ENCODE measurements at regions not wholly inside any gene's neighbourhood (a gene's known extent, or its start where the extent isn't known, plus 50 kb on each side); places are given as distances from the start of the nearest gene placed in this dataset.

- Histone ChIP-seq H3K36me3 (no peaks in the 10 kb centered on the region), H3K4me3 (no peak overlapping the region), H3K27me3 (no peaks in the 10 kb centered on the region), H3K9me3 (no peaks in the 10 kb centered on the region)
- no peak for DNase-seq
Measured at GRCh38 chr18:77705301-77705700, 455.7 kb downstream of the GALR1 start.

GRCh38 chr18:77708826-77709506, 459.3 kb downstream of the GALR1 start:
- H3K4me3 ChIP-seq: no peak overlapping the region
- no peaks in the 10 kb centered on the region for H3K27me3 ChIP-seq
- no peaks in the 10 kb centered on the region for H3K36me3 ChIP-seq
- no peaks in the 10 kb centered on the region for H3K9me3 ChIP-seq
- DNase-seq: no peak

- Histone ChIP-seq H3K4me3 (no peak overlapping the region), H3K36me3 (no peaks in the 10 kb centered on the region), H3K27me3 (no peaks in the 10 kb centered on the region), H3K9me3 (no peaks in the 10 kb centered on the region)
- no peak for DNase-seq
Measured at GRCh38 chr18:77711096-77711495, 461.4 kb downstream of the GALR1 start.

GRCh38 chr18:77714716-77715115, 465.1 kb downstream of the GALR1 start:
- Histone ChIP-seq H3K27me3 (no peaks in the 10 kb centered on the region), H3K9me3 (no peaks in the 10 kb centered on the region), H3K4me3 (no peak overlapping the region), H3K36me3 (no peaks in the 10 kb centered on the region)
- no peak for DNase-seq

- H3K9me3 ChIP-seq: no peaks in the 10 kb centered on the region
- no peaks in the 10 kb centered on the region for H3K27me3 ChIP-seq
- H3K36me3 ChIP-seq: no peaks in the 10 kb centered on the region
- H3K4me3 ChIP-seq: no peak overlapping the region
- DNase-seq: no peak
Measured at GRCh38 chr18:77716282-77716681, 466.6 kb downstream of the GALR1 start.

GRCh38 chr18:77733292-77733903, 483.8 kb downstream of the GALR1 start:
- Histone ChIP-seq H3K36me3 (no peaks in the 10 kb centered on the region), H3K27me3 (no peaks in the 10 kb centered on the region), H3K4me3 (no peak overlapping the region), H3K9me3 (no peaks in the 10 kb centered on the region)
- DNase-seq: no peak

GRCh38 chr18:77736842-77737241, 487.2 kb downstream of the GALR1 start:
- no peaks in the 10 kb centered on the region for H3K36me3 ChIP-seq
- no peaks in the 10 kb centered on the region for H3K27me3 ChIP-seq
- no peak for DNase-seq
- H3K4me3 ChIP-seq: no peak overlapping the region
- H3K9me3 ChIP-seq: no peaks in the 10 kb centered on the region

- no peaks in the 10 kb centered on the region for H3K36me3 ChIP-seq
- no peak for DNase-seq
- no peaks in the 10 kb centered on the region for H3K9me3 ChIP-seq
Measured at GRCh38 chr18:77737405-77737804, 487.8 kb downstream of the GALR1 start.

GRCh38 chr18:77749089-77749488, 499.4 kb downstream of the GALR1 start:
- DNase-seq: no peak
- Histone ChIP-seq H3K36me3 (no peaks in the 10 kb centered on the region), H3K9me3 (no peaks in the 10 kb centered on the region), H3K4me3 (no peak overlapping the region), H3K27me3 (no peaks in the 10 kb centered on the region)

More at GRCh38 chr18:77737405-77737804, 487.8 kb downstream of the GALR1 start:
- Histone ChIP-seq H3K4me3 (no peak overlapping the region), H3K27me3 (no peaks in the 10 kb centered on the region)

GRCh38 chr18:77750006-77750405, 500.4 kb downstream of the GALR1 start:
- Histone ChIP-seq H3K36me3 (no peaks in the 10 kb centered on the region), H3K4me3 (no peak overlapping the region), H3K9me3 (no peaks in the 10 kb centered on the region), H3K27me3 (no peaks in the 10 kb centered on the region)
- no peak for DNase-seq

- H3K27me3 ChIP-seq: no peaks in the 10 kb centered on the region
- DNase-seq: no peak
- no peak overlapping the region for H3K4me3 ChIP-seq
- H3K9me3 ChIP-seq: no peaks in the 10 kb centered on the region
- no peaks in the 10 kb centered on the region for H3K36me3 ChIP-seq
Measured at GRCh38 chr18:77754475-77755044, 504.9 kb downstream of the GALR1 start.

GRCh38 chr18:77755187-77755586, 505.5 kb downstream of the GALR1 start:
- H3K36me3 ChIP-seq: no peaks in the 10 kb centered on the region
- no peak overlapping the region for H3K4me3 ChIP-seq
- no peaks in the 10 kb centered on the region for H3K9me3 ChIP-seq
- DNase-seq: no peak
- H3K27me3 ChIP-seq: no peaks in the 10 kb centered on the region

GRCh38 chr18:77761332-77761731, 511.7 kb downstream of the GALR1 start:
- no peak for DNase-seq
- H3K4me3 ChIP-seq: no peak overlapping the region
- H3K36me3 ChIP-seq: no peaks in the 10 kb centered on the region
- H3K9me3 ChIP-seq: no peaks in the 10 kb centered on the region
- no peaks in the 10 kb centered on the region for H3K27me3 ChIP-seq

- no peak for DNase-seq
- Histone ChIP-seq H3K4me3 (no peak overlapping the region), H3K9me3 (no peaks in the 10 kb centered on the region), H3K36me3 (no peaks in the 10 kb centered on the region), H3K27me3 (no peaks in the 10 kb centered on the region)
Measured at GRCh38 chr18:77762014-77762413, 512.4 kb downstream of the GALR1 start.

- Histone ChIP-seq H3K4me3 (no peak overlapping the region), H3K27me3 (no peaks in the 10 kb centered on the region), H3K9me3 (no peaks in the 10 kb centered on the region), H3K36me3 (no peaks in the 10 kb centered on the region)
- no peak for DNase-seq
Measured at GRCh38 chr18:77762642-77763041, 513.0 kb downstream of the GALR1 start.

- Histone ChIP-seq H3K4me3 (no peak overlapping the region), H3K27me3 (no peaks in the 10 kb centered on the region), H3K9me3 (no peaks in the 10 kb centered on the region), H3K36me3 (no peaks in the 10 kb centered on the region)
- DNase-seq: no peak
Measured at GRCh38 chr18:77763530-77764145, 514.0 kb downstream of the GALR1 start.

- Histone ChIP-seq H3K27me3 (no peaks in the 10 kb centered on the region), H3K4me3 (no peak overlapping the region), H3K36me3 (no peaks in the 10 kb centered on the region), H3K9me3 (no peaks in the 10 kb centered on the region)
- DNase-seq: no peak
Measured at GRCh38 chr18:77765468-77765867, 515.8 kb downstream of the GALR1 start.

GRCh38 chr18:77766421-77766820, 516.8 kb downstream of the GALR1 start:
- no peaks in the 10 kb centered on the region for H3K27me3 ChIP-seq
- no peaks in the 10 kb centered on the region for H3K36me3 ChIP-seq
- no peak for DNase-seq
- no peaks in the 10 kb centered on the region for H3K9me3 ChIP-seq
- H3K4me3 ChIP-seq: no peak overlapping the region
